HG03097 (cell line): ENCODE measurements at regions not wholly inside any gene's neighbourhood (a gene's known extent, or its start where the extent isn't known, plus 50 kb on each side); places are given as distances from the start of the nearest gene placed in this dataset.
"Not testable (repeated sequence)": the region's sequence is repeated elsewhere in the genome, so short reads cannot be mapped to it uniquely, and the experiment has no call there.

Source experiments
- ATAC-seq: cut with Tn5 transposase; IDR thresholded peaks from one replicate; pipeline ENCODE4 v1.9.1; 2021; ENCODE audit not compliant: unreplicated experiment, low FRiP score

DNA sequence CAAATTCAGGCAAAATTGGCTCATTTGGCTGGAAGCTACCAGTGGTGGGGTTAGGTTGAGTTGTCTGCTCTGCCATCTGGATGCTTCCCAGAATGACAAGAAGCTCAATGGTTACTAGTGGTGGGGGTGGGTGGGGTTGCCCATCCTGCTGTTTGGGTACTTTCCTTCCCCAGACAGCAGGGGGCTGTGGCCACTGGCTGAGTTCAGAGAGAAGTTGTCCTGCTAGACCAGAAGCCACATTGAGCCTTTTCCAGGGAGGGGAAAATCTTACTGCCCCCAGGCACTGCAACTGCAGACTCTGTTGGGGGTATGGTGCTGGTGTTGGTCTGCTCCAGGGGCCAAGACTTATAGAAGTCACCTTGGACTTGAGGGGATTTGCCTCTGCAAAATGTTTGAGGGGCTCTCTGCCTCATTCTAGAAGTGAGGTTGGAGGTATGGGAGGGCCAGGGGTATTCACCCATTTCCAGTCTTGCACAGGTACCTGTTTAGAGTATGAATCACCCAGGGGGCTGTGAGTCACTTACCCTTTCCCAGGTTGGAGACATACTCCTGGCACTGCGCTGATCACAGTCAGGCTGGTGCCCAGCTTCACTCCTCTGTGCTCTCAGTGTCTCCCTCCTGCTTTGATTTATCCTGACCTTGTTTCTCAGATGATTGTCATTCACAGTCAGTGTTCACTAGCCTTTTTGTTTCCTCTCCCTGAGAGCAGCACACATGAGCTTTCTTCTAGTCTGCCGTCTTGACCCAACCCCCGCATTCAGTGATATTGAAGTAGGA lies 89.1 kb upstream of the NEGR1 start:
- ATAC-seq = no peak

DNA sequence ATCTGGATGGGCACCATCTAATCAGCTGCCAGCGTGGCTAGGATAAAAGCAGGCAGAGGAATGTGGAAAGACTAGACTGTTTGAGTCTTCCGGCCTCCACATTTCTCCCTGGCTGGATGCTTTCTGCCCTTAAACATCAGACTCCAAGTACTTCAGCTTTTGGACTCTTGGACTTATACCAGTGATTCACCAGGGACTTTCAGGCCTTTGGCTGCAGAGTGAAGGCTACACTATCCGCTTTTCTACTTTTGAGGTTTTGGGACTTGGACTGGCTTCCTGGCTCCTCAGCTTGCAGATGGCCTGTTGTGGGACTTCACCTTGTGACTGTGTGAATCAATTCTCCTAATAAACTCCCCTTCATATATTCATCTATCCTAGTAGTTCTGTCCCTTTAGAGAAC lies 88.5 kb upstream of the NEGR1 start:
- not testable (repeated sequence) for ATAC-seq

- ATAC-seq = no peak
Observed at GRCh38 chr1:72369069-72369757, 86.9 kb upstream of the NEGR1 start.

DNA sequence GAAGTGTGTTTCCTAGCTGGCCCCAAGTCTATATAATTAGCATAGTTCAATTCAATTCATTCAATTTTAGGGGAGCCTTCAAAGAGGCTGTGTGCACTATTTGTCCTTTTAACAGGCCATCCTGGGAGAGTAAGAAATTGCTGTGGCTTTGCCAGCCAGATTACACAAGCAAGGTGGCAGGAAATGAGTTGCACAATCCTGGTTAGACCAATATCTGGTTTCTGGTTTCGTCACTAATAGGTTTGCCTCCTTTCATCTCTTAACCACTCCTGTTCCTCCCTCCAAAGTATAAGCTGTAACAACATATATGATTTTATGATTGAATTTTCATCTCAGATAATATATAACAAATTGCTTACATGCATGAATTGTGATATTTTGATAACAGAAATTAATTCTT lies 84.1 kb upstream of the NEGR1 start:
- ATAC-seq = no peak

GRCh38 chr1:72365693-72366092 lies 83.4 kb upstream of the NEGR1 start:
- no peak for ATAC-seq

GRCh38 chr1:72362538-72362937 lies 80.2 kb upstream of the NEGR1 start:
- no peak for ATAC-seq

DNA sequence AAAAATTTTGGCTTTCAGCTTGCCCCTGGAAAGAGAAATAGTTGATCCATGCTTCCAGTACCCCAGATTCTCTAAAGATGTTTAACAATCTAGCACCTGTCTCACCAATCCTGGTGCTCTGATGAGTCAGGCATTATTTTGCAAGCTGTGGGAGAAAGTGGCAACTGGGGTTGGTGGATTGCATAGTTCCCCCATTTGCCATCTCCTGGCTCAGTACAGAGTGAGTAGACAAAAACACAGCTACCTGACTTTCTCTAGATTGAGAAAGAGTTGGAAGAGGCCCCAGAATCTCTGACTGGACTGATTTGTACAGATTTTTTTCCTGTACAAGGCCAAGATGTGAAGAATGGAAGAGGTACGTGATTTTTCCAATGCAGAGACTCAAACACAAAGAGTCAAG lies 75.1 kb upstream of the NEGR1 start:
- ATAC-seq = no peak

DNA sequence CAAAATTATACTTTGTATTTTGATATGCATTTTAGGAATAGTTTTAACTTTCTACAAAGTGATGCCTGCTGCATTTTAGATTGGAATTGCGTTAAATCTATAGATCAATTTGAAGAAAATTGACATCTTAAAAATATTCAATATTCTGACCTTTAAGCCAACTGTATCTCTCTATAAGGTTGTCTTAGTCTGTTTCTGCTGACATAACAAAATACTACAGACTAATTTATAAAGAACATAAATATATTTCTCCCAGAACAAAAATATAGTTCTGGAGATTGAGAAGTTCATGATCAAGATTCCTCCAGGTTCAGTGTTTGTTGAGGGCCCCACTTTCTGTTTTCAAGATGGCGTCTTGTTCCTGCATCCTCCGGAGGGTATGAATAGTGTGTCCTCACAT lies 73.6 kb upstream of the NEGR1 start:
- ATAC-seq = no peak

DNA sequence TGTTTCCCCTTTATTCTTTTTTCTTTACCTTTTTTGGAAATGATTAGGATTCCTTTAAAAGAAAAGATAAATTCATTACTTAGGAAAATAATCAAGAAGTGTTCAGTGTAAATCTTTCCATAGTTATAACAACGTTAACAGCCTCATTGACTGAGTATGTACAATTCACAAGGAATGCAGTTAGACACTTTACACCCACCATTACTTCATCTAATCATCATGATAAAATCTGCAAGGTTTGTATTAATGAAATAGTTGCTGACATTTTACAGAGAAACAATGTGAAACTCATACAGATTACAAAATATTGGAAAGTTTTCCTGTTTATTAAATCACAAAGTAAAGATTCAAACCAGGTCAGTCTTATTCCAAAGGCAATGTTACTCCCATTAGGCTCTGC lies 59.3 kb upstream of the NEGR1 start:
- ATAC-seq = no peak

GRCh38 chr1:72336776-72337175 lies 54.4 kb upstream of the NEGR1 start:
- ATAC-seq = no peak
